ENCODE measurements at regions not wholly inside any gene's neighbourhood (a gene's known extent, or its start where the extent isn't known, plus 50 kb on each side); places are given as distances from the start of the nearest gene placed in this dataset.

DNA sequence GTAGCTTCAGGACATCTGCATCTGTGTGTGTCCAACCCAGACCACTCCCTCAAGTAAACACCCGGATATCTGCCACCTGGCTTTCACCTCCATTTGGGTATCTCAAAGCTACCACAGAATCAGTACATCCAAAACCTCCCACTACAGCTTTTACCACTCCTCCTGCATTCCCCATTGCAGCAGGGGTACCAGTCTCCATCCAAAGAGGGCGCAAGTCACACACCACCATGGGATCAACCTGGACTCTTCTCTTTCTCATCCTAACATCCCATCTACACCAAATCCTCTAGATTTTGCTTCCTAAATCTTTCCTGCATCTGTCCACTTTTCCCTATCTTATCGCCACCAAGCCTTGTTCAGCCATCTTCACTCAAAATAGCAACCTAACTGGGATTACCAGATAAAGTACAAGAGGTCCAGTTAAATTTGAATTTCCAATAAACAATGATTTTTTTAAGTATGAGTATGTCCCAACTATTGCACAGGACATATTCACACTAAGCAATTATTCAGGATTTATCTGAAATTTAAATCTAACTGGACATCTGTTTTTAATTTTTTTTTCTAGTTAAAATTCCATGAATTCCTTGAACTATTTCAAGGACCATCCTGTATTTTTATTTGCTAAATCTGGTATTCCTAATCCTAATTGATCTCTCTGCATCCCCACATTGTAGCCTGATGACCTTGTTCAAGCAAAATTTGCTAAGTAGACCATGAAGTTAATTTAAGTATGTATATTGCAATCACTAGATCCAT, 164.3 kb upstream of the MLN start:
- peak in 1 of 42 donors; percentile 8 for DNase-seq
- intact Hi-C loops (cut with DNase I) = no loop called here

DNA sequence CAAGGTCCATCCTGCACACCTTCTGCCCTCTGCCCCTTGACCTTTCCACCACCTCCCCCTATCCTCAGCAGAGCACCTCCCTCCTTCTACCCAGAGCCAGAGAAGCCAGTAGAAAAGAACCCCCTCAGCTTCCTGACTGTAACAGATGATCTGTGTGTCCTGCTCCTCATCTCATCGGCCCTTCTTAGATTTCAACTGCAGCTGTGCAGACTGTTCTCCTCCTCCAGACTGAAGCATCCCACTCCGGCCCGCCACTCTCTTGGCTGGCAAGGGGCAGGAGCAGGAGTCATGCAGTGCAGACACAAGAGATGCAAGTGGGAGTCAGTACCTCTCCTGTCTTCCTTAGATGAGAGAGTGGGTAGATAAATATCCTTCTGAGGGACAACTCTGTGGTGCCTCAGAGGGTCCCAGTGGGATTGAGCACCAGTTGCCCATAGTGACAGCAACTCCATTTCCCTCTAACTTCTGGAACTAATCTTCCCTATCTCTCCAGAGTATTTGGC, 163.5 kb upstream of the MLN start:
- intact Hi-C loops (cut with DNase I) = no loop called here
- peak in 5 of 42 donors; percentile 7 to 16 (median 14) for DNase-seq

DNA sequence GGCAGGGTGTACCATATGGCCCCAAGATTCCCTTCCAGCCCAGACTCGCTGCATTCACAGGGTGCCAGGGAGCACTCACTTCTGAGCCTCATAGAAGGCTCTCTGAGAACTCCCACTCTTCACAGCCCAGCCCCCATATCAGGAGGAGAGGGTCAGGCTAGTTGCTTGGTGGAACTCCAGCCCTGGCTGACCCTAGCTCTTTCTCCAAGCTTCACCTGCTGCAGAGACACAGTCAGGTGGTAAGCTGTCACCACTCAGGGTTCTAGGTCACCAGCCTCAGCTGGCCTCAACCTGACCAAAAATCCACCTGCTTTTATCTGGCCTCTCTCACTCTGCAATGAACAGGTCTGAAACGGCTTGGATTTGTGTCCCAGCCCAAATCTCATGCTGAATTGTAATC, 162.7 kb upstream of the MLN start:
- intact Hi-C loops (cut with DNase I) = no loop called here
- peak in 3 of 42 donors; percentile 4 to 11 (median 10) for DNase-seq

DNA sequence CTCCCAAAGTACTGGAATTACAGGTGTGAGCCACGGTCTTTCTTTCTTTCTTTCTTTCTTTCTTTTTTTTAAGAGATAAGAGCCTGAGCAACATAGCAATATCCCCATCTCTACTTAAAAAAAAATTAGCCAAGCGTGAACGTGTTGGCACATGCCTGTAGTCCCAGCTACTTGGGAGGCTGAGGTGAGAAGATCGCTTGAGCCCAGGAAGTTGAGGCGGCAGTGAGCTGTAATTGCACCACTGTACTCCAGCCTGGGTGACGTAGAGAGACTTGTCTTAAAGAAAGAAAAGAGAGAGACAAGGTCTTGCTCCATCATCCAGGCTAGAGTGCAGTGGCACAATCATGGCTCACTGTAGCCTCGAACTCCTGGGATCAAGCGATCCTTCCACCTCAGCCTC, 162.0 kb upstream of the MLN start:
- intact Hi-C loops (cut with DNase I) = no loop called here
- DNase-seq = no peak

- no peak for DNase-seq
- intact Hi-C loops (cut with DNase I) = no loop called here
Measured at GRCh38 chr6:33964387-33964786, 160.6 kb upstream of the MLN start.

DNA sequence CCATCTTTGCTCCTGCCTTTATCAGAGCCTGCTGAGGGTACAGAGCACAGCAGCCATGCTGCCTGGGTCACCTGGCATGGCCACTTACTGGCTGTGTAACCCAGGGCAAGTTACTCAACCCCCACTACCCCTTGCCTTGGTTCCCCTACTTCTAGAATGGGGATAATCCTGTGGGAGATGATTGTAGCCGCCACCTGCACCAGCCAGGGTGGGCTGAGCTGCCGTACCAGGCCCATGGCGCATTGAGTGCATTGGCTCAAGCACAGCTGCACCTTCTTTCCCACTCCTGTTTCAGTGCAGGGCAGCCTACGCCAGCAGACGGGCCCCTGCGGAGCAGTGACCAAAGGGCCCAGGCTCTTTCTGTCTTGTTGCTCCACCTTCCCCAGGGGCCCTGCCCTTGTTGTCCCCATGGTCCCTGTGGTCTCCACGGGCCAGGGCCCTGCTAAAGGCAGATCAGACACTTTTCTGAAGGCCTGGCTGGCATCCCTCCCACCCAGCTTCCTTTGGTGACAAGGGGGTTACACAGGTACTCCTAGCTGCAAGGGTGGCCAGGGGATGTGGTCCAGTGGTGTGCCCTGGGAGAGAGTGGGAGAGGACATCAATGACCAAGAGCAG, 159.4 kb upstream of the MLN start:
- peak in 2 of 42 donors; percentile 7 to 11 for DNase-seq
- intact Hi-C loops (cut with DNase I) = no loop called here

- intact Hi-C loops (cut with DNase I) = no loop called here
Measured at GRCh38 chr6:33962246-33963027, 158.6 kb upstream of the MLN start.

GRCh38 chr6:33961691-33962090, 157.9 kb upstream of the MLN start:
- DNase-seq = peak in 2 of 42 donors; percentile 2 to 22
- intact Hi-C loops (cut with DNase I) = no loop called here

More at GRCh38 chr6:33962246-33963027, 158.6 kb upstream of the MLN start:
- peak in 4 of 42 donors; percentile 2 to 30 (median 18) for DNase-seq

DNA sequence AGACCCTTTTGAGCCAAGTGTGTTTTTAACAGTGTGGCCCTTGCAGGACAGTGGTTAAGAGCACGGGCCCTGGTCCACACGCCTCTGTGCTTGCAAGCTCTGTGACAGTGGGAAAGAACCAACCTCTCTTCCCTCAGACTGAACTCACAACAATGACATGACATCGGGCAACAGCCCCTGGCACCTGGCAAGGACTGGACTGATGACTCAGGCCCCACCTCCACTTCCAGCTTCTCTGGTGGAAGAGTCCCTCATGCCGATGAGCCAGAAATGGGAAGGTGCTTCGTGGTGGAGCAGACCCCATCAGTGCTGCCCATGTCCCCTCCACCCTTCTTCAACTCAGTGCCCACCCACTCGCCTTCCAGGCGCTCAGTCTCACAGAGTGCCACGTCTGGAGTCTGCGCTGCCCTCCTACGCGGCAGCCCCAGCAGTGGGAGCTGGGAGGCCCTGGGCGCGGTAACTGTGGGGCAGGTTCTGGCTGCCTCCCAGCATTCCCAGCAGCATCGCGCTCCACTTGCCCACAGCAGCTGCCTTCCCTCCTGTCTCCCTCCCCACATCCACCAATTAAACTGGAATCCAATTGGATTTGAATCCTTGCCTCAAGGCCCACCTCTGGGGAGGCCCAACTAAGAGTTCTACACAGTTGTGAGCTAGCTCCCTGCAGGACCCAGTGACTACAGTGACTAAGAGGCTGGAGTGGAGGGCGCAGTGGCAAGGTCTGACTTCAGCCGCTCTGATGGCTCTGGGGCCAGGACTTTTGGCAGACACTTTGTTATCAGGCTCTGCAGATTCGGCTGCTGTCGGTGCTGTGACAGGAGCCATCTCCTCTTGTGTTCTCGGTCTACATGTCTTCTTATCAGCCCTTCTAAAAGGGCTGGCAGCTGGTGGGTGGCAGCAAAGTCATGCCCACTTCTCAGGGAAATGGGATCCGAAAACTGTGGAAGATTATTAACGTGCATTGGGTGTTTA, 156.8 kb upstream of the MLN start:
- peak in 39 of 42 donors; percentile 30 to 87 (median 59) for DNase-seq
- intact Hi-C loops (cut with DNase I) = no loop called here

DNA sequence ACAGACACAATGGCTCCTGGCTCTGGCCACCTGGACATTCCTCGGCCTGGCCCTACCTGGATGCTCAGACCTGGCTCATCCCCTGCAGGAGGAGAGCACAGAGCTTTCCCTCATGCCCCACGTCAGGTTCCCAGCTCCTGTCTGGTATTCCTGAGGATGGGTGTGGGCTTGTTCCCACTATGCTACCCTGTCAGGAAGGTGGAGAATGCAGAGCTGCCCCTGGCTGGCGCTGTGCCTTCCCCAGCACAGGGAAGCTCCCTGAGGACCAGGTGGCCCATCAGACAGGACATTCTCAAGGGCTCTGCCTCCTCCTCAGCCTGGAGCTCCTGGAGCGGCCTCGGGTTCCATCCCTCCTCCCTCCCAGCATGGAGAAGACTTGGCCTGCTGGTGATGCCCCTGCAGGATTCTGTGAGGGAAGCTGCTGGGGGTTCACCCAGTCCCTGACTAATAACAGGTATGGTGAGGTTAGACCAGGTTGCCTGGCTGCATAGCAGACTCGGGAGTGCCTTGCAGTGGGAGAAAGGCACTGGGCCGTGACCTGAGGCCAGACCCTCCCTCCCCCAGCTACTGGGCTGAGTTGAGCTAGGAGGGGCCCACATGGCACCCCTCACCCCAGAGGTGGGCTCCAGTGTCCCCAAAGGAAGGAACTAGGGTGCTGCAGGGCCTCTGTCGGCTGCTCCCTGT, 156.0 kb upstream of the MLN start:
- DNase-seq = peak in 2 of 42 donors; percentile 5 to 27
- intact Hi-C loops (cut with DNase I) = no loop called here

DNA sequence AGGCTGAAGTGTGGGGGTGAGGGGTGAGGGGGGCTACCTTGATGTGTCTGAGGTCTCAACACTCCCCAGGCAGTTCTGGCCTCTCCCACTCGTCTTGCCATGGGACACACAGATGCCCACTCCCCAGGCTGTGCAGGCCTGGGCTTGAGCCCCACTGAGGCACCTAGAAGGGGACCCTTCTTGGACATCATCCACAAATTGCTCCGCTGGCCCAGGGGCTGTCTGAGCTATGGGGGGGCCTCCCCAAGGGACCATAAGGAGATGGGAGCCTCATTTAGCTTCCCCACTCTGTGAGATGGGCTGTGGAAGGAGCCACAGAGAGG, 155.5 kb upstream of the MLN start:
- intact Hi-C loops (cut with DNase I) = no loop called here
- DNase-seq = peak in 1 of 42 donors; percentile 8

DNA sequence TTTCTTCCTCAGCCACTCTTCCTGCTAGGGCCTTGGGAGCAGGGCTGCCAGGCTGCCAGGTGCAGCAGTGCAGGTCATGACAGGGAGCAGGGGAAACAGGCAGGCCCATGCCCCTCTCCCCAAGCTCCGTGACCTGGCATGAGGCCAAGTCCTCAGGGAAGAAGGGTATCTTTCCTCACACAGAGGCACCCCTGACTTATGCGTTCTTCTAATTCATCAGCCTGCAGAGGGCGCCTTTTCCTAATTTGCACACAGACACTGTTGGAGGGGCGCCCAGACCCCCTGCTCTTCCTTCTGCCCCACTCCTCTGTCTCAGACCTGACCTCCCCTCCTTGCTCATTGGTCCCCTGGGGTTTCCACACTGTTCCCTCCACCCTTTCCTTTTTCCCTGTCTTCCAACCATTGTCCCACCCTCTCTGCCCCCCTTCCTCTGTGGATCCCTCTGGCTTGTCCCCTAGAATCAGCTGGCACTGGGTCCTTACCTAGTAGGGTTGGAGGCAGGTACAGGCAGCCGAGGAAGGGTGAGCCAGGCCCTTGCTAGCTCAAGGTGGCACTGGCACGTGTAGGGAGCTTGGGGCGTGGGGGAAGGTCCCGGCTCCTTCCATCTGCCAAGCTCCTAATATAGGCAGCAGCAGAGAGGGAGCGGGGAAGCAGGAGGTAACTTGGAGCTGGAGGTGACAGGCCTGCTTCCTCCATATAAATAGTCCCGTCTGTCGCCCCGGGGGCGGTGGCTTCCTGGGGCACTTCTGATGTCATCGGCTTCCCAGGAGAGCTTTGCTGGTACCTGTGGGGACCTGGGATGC, 154.9 kb upstream of the MLN start:
- peak in 23 of 42 donors; percentile 17 to 78 (median 46) for DNase-seq
- intact Hi-C loops (cut with DNase I) = no loop called here

- peak in 14 of 42 donors; percentile 11 to 72 (median 38) for DNase-seq
- intact Hi-C loops (cut with DNase I) = no loop called here
Measured at GRCh38 chr6:33957892-33958525, 154.2 kb upstream of the MLN start.

DNA sequence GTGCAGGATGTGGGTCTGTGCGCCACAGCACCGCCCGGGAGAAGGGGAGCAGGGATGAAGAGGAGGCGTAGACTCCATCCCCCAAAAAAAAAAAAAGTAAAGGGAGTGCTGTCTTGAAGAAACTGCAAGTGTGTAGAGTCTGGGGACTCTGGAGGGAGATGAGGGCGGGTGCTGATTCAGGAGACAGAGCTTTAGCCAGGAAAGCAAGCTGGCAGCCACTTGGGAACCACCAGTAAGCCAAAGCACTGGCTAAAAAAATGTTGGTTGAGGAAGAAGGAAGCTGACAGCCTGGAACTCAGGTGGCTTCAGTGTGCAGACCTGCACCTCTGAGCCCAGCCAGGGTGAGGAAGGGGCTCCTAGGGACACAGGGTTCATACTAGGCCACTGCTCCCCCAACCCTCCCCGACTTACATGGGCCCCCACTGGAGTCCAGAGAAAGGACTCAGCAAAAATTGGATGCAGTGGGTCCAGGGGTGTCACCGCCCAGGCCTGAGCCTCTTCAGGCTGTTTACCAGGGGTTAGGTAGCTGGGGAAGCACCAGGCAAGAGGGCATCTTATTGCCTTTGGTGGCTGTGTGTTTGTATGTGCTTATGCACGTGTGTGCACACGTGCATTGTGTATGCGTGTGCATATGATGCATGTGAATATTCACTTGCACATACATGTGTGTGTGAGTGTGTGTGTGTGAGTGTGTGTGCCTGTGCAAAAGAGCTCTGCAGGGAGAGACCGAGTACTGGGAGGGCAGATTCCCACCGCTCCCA, 153.5 kb upstream of the MLN start:
- DNase-seq = peak in 2 of 42 donors; percentile 12 to 25
- intact Hi-C loops (cut with DNase I) = no loop called here

DNA sequence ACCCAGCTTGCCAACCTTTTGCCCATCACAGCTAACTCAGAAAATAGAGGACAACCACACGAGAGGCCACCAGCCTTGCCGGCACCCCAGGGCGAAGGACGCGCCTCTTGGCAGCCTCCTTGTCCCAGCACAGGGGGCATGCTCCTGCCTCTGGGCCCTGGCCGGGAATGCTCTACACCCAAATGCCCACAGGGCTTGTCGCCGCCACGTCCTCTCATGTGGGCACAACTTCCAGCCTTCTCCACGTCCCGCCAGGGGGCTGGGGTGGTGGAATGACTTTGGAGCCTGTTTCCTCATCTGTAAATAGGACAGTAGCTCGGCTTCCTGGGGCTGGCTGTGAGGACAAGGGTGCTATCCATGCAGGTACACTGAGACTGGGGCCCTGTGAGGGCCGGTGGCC, 152.4 kb upstream of the MLN start:
- peak in 1 of 42 donors; percentile 20 for DNase-seq
- intact Hi-C loops (cut with DNase I) = no loop called here

GRCh38 chr6:33955566-33955965, 151.8 kb upstream of the MLN start:
- peak in 1 of 42 donors; percentile 15 for DNase-seq
- intact Hi-C loops (cut with DNase I) = no loop called here
